Type B pancreatic cell (in vitro differentiated cells): ENCODE measurements at regions not wholly inside any gene's neighbourhood (a gene's known extent, or its start where the extent isn't known, plus 50 kb on each side); places are given as distances from the start of the nearest gene placed in this dataset.
A peak's percentile ranks its signal among the peaks of the same experiment; 100 is the strongest.

Source experiments
- DNase-seq: peaks from one replicate; pipeline ENCODE4 v3.0.0; 2021; ENCODE audit warnings: mixed read lengths; ENCODE audit not compliant: unreplicated experiment; ENCODE audit errors: extremely low spot score
- H3K27ac Mint-ChIP-seq: 2 replicates; pipeline ENCODE4 v1.8.0; 2021; ENCODE audit warnings: mild to moderate bottlenecking, mixed read lengths
- H3K27me3 Mint-ChIP-seq: 2 replicates; pipeline ENCODE4 v1.8.0; 2021; ENCODE audit warnings: mixed read lengths
- H3K36me3 Mint-ChIP-seq: 2 replicates; pipeline ENCODE4 v1.8.0; 2021; ENCODE audit warnings: mixed read lengths
- H3K4me1 Mint-ChIP-seq: one replicate; pipeline ENCODE4 v1.8.0; 2021; ENCODE audit warnings: mixed read lengths; ENCODE audit not compliant: unreplicated experiment
- H3K4me3 Mint-ChIP-seq: 2 replicates; pipeline ENCODE4 v1.8.0; 2021; ENCODE audit warnings: mild to moderate bottlenecking, mixed read lengths
- H3K9me3 Mint-ChIP-seq: 2 replicates; pipeline ENCODE4 v1.8.0; 2021; ENCODE audit warnings: mixed read lengths
- TF ChIP-seq, protein P1 (sequence below): fragments of 200-600 bp; sonication (generic); conservative IDR thresholded peaks from 2 replicates; pipeline ENCODE4 v1.5.0; 2021; ENCODE audit warnings: antibody characterized with exemption, mild to moderate bottlenecking

DNA sequence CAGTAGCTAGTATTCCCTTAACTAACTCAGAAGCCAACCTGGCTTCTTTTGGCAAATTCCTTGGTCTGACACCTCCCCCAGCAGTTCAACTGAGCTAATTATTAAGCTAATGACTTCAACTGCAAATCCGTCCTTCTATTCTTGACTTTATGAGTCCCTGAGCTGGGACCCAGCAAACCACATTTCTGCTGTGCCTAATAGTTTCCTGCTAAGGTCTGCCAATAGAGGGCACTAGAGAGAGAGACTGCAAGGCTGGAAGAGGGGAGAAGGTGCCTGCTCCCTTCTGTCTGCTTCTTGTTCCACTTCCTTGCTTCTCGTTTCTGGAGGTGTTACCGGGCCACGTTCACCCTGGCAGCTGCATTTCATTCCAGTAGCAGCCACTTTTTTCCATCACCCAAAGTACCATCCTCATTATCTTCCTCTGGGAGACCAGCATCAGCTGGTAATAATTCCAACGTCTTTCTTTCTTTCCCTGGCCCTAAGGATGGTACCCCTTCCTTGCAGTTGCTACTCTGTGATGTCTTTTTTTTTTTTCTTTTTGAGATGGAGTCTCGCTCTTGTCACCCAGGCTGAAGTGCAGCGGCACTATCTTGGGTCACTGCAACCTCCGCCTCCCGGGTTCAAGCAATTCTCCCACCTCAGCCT, 352.0 kb downstream of the TNS1 start:
- H3K4me1 Mint-ChIP-seq, result peaks cover 12% of the 10 kb centered on the region
- H3K36me3 Mint-ChIP-seq, result no peaks in the 10 kb centered on the region
- H3K27ac Mint-ChIP-seq, result no peak overlapping the region
- peaks cover 3% of the 10 kb centered on the region for H3K9me3 Mint-ChIP-seq
- no peak for DNase-seq
- TF ChIP-seq, protein P1, sequence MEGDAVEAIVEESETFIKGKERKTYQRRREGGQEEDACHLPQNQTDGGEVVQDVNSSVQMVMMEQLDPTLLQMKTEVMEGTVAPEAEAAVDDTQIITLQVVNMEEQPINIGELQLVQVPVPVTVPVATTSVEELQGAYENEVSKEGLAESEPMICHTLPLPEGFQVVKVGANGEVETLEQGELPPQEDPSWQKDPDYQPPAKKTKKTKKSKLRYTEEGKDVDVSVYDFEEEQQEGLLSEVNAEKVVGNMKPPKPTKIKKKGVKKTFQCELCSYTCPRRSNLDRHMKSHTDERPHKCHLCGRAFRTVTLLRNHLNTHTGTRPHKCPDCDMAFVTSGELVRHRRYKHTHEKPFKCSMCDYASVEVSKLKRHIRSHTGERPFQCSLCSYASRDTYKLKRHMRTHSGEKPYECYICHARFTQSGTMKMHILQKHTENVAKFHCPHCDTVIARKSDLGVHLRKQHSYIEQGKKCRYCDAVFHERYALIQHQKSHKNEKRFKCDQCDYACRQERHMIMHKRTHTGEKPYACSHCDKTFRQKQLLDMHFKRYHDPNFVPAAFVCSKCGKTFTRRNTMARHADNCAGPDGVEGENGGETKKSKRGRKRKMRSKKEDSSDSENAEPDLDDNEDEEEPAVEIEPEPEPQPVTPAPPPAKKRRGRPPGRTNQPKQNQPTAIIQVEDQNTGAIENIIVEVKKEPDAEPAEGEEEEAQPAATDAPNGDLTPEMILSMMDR, result peak; percentile 83
- H3K4me3 Mint-ChIP-seq, result no peak overlapping the region
- peaks cover 2% of the 10 kb centered on the region for H3K27me3 Mint-ChIP-seq

- DNase-seq, result no peak
- Mint-ChIP-seq H3K27ac (no peak overlapping the region), H3K36me3 (no peaks in the 10 kb centered on the region), H3K9me3 (no peaks in the 10 kb centered on the region), H3K27me3 (no peaks in the 10 kb centered on the region), H3K4me3 (no peak overlapping the region), H3K4me1 (peaks cover 12% of the 10 kb centered on the region)
- TF ChIP-seq, protein P1, result no peak
These were observed 352.6 kb downstream of the TNS1 start for GRCh38 chr2:217650229-217650628.

GRCh38 chr2:217647925-217648324, 354.9 kb downstream of the TNS1 start:
- DNase-seq, result no peak
- Mint-ChIP-seq H3K36me3 (no peaks in the 10 kb centered on the region), H3K9me3 (no peaks in the 10 kb centered on the region), H3K4me1 (peaks cover 8% of the 10 kb centered on the region), H3K4me3 (no peak overlapping the region), H3K27me3 (no peaks in the 10 kb centered on the region), H3K27ac (no peak overlapping the region)
- TF ChIP-seq, protein P1, result no peak

- Mint-ChIP-seq H3K27ac (no peak overlapping the region), H3K4me1 (peaks cover 8% of the 10 kb centered on the region), H3K4me3 (no peak overlapping the region), H3K27me3 (no peaks in the 10 kb centered on the region), H3K9me3 (no peaks in the 10 kb centered on the region), H3K36me3 (no peaks in the 10 kb centered on the region)
- TF ChIP-seq, protein P1, result no peak
- DNase-seq, result no peak
These were observed 355.6 kb downstream of the TNS1 start for GRCh38 chr2:217647226-217647625.

DNA sequence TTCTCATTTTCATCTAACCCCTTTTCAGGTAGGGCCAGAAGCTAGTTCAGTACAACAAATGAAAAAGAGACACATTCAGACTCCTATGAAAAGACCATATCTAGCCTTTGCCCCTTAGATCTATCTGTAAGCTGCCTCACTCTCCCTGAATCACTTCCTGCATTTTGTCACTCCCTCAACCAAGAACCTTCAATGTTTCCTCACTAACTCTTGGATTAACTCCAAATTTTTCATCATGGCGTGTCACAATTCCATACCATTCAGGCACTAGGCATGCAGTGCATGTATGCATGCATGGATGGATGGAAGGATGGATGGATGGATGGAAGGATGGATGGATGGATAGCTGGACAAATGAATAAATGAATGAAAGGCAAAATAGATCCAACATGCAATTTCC, 356.9 kb downstream of the TNS1 start:
- DNase-seq, result no peak
- Mint-ChIP-seq H3K27ac (no peak overlapping the region), H3K4me1 (peaks cover 7% of the 10 kb centered on the region), H3K4me3 (no peak overlapping the region), H3K9me3 (no peaks in the 10 kb centered on the region), H3K27me3 (no peaks in the 10 kb centered on the region), H3K36me3 (no peaks in the 10 kb centered on the region)
- TF ChIP-seq, protein P1, result no peak
